Activated CD4-positive, CD25-positive, alpha-beta regulatory T cell treated with anti-CD3 and anti-CD28 coated beads, Interleukin-2, amount 50 U/mL, for 24 hours (primary cell): ENCODE measurements at regions not wholly inside any gene's neighbourhood (a gene's known extent, or its start where the extent isn't known, plus 50 kb on each side); places are given as distances from the start of the nearest gene placed in this dataset.
A peak's percentile ranks its signal among the peaks of the same experiment; 100 is the strongest.
"Not testable (repeated sequence)": the region's sequence is repeated elsewhere in the genome, so short reads cannot be mapped to it uniquely, and the experiment has no call there.

Experiments
- ATAC-seq, 2 donors: fragments of 150-1000 bp; cut with Tn5 transposase; one replicate each; pipeline ENCODE4 v1.10.0; 2021; ENCODE audit warnings: mild to moderate bottlenecking in 1 of 2, moderate library complexity in 1 of 2

DNA sequence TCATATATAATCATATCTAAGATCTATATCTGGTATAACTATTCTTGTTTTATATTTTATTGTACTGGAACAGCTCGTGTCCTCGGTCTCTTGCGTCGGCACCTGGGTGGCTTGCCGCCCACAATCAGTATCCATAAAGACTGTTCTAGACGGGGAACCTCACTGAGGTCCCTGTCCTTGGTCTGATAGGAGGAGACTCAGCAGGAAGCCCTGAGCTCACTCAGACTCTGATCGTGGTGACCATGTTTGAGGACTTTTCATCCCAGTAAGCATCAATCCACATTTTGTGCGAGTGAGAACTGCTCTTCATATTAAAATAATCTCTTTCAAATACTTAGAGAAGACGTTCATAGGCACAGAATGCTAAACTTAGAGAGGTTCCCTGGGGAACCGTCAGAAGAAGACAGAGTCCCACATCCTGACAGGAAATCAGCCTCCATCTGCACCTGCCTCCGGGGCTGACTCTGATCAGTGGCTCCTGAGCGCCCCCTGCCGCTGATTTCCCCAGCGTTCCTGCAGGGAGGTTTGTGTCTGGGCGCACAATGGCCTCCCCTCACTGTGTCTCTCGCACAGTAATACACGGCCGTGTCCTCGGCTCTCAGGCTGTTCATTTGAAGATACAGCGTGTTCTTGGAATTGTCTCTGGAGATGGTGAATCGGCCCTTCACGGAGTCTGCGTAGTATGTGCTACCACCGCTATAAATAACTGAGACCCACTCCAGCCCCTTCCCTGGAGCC, 1065.9 kb downstream of the TMEM121 start:
- not testable (repeated sequence) for ATAC-seq

DNA sequence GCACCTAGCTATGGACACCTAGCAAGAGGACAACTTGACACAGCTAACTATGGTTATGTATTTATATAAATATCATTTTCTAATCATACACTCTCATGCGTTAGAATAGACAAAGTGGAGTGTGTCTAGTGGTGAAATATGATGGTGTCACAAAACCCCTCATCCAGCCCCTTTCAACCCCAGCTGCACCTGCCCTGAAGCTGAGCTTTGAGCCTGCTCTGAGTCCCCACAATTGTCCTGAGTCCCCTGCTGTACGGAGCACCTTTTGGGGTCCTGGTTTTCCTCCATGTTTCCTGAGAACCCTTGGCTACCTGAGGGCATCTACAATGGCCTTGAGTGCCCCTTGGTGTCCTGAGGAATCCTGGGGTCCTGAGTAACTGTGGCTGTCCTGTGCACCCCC, 1072.8 kb downstream of the TMEM121 start:
- ATAC-seq = no peak

DNA sequence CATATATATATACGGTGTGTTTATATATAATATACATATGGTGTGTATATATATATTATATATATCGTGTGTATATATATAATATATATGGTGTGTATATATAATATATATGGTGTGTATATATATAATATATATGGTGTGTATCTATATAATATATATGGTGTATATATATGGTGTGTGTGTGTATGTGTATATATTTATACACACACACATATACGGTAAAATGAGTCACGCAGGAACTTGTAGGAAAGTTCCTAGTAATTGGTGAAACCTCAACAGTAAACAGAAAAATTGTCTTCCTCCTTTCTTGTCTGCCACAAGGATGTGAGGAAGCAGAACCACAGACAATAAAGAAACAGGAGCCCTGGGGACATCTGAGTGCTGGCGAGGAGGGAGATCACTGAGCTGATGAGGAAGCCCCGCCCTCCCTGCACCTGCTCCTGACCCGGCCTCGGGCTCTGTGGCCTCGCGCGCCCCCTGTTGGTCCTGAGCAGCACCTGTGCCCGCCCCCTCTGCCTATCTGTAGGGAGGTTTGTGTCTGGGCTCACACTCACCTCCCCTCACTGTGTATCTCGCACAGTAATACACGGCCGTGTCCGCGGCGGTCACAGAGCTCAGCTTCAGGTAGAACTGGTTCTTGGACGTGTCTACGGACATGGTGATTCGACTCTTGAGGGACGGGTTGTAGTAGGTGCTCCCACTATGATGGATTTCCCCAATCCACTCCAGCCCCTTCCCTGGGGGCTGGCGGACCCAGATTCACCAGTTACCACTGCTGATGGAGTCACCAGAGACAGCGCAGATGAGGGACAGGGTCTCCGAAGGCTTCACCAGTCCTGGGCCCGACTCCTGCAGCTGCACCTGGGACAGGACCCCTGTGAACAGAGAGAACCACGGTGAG, 1079.4 kb downstream of the TMEM121 start:
- ATAC-seq = peak; percentile 86 to 91

DNA sequence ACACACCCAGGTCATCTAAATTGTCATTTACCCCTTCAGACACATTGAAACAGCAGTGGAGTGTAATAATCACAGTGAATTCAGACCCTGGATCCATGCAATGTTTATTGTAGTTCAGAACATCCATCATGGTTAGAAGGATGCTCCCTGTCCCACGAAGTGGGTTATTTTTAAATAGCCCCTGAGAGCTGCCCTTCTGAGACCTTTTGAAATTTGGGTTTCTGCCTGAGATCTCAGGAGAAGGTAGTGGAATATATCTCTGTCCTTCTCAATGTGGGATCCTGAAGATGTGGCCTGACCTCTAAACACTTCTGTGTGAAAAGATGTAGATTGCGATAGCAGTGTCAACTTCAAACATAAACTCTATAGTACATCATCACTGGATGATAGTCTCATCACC, 1080.6 kb downstream of the TMEM121 start:
- ATAC-seq = no peak

DNA sequence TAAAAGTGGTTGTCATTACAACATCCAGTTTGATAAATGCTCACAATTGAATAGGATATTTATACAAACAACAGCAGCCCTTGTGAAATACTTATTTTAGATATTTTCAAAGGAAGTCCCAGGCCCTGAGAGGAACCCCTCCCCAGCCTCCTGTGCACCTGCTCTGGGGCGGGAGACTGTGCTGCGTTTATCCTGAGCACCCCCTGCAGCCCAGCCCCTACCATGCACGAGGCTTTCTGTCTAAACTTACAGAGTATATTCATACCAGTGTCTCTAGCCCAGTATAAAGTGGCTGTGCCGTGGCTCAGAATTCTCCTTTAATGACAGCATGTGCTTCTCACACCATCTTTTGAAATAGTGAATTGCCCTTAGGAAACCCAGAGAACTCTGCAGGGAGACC, 1084.3 kb downstream of the TMEM121 start:
- no peak for ATAC-seq

DNA sequence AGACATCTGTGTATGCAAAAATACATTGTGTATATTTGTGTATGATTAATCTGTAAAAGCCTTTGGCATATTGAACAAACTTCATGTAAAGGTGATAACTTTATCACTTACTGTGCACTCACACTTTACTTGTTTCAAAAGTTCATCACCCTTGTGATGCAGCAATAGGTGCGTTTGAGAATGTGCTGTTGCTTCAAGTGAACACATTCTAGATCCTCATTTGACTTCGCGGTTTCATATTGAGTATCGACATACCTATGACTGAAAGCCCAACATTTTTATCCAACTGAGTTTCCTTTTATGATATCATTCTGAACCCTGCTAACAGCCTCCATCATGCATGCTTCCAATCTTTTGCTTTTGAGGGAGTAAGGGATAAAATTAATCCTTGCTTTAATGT, 1086.9 kb downstream of the TMEM121 start:
- ATAC-seq = no peak

DNA sequence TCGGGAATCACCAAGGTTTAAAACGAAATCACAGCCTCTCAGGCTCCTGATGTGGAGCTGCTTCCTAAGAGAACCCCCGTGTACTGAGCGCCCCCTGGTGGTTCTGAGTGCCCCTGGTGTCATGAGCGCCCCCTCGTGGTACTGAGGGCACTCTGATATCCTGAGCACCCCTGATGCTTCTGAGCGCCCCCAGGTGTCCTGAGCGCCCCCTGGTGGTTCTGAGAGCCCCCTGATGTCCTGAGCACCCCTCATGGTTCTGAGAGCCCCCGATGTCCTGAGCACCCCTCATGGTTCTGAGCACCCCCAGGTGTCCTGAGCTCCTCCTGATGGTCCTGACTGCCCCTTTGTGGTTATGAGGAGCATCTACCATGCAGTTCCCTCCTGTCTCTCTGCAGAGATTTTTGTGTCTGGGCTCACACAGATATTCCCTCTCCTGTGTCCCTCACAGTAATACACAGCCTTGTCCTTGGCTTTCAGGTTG, 1092.1 kb downstream of the TMEM121 start:
- peak; percentile 51 to 80 for ATAC-seq

DNA sequence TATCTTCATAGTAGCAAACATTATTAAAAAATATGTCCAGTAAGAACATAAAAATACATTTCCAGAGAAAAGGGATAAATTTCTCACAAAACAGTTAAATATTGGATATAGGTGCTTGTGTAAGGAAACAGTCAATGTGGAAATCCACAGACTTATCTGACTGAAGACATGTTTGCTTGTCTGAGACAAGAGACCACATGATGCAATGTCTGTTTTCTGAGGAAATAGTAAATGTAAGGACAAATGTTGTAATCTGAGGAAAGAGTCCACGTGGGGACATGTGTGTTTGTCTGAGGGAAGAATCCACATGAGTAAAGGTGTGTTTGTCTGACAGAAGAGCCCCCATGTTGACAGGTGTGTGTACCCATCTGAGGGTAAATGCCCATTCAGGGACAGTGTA, 1093.2 kb downstream of the TMEM121 start:
- no peak for ATAC-seq

DNA sequence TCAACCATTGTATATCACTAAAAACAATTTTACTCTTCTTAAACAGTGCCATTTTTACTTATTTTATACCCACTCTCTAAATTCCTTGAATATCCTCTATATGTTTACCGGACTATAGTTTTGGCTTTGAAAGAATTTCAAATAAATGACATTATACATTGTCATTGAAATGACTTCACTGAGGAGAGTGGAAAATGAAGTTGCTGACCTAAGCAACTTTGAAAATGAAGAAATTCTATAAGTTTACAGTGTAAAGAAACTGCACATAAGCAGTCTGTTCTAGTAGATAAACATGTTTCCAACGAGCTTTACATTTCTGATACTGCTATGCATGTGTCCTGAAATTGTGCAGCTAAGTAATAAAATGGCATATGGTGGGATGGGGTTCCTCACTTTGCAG, 1094.0 kb downstream of the TMEM121 start:
- no peak for ATAC-seq

DNA sequence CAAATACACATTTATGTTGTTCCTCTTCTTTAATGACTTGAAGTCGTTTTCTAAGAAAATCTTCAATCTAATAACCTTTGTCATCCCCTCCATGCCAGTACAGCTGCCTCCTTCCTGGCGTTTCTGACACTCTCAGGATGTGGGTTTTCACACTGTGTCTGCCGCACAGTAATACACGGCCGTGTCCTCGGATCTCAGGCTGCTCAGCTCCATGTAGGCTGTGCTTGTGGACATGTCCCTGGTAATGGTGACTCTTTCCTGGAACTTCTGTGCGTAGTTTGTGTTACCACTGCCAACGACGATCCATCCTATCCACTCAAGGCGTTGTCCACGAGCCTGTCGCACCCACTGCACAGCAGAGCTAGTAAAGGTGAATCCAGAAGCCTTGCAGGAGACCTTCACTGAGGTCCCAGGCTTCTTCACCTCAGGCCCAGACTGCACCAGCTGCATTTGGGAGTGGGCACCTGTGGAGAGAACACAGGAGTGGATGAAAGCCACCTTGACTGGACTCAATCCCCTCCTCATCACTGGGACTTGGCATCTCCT, 1095.9 kb downstream of the TMEM121 start:
- no peak for ATAC-seq

DNA sequence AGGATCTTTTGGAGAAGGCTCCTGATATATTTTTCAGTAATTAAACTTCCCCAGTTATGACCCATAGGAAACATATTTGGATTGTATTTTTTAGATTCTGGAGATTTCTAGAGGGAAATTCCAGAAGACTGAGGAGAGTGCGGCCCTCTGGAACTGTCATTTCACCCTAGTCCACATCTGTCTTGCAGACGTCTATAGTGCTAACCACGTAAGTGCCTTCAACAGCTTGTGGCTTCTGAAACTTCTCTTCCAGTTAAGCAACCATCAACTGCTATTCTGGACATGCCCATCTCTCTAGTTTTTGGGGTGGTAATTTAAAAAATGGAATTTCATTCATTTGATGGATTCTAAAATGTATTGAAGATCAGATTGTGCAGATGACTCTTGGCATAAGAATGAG, 1098.8 kb downstream of the TMEM121 start:
- no peak for ATAC-seq

DNA sequence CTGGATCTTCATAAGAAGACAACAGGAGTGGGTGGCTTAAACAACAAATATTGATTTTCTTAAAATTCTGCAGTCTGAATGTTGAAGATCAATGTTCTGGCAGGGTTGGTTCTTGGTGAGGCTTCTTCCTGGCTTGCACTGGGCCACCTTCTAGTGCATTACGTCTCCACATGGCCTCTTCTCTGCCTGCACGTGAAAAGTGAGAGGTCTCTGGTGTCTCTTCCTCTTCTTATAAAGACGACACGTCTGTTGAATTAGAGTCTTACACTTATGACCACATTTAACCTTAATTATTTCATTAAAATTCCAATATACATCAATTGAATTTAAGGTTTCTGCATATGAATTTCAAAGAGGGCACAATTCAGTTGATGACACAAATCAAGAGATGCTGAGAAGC, 1100.1 kb downstream of the TMEM121 start:
- not testable (repeated sequence) for ATAC-seq

DNA sequence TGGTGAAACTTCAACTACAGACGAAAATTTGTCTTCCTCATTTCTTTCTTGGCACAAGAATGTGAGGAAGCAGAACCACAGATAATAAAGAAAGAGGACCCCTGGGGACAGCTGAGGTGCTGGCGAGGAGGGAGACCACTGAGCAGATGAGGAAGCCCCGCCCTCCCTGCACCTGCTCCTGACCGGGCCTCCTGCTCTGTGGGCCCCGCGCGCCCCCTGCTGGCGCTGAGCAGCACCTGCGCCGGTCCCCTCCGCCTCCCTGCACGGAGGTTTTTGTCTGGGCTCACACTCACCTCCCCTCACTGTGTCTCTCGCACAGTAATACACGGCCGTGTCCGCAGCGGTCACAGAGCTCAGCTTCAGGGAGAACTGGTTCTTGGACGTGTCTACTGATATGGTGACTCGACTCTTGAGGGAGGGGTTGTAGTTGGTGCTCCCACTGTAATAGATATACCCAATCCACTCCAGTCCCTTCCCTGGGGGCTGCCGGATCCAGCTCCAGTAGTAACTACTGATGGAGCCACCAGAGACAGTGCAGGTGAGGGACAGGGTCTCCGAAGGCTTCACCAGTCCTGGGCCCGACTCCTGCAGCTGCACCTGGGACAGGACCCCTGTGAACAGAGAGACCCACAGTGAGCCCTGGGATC, 1100.7 kb downstream of the TMEM121 start:
- peak; percentile 86 to 92 for ATAC-seq

DNA sequence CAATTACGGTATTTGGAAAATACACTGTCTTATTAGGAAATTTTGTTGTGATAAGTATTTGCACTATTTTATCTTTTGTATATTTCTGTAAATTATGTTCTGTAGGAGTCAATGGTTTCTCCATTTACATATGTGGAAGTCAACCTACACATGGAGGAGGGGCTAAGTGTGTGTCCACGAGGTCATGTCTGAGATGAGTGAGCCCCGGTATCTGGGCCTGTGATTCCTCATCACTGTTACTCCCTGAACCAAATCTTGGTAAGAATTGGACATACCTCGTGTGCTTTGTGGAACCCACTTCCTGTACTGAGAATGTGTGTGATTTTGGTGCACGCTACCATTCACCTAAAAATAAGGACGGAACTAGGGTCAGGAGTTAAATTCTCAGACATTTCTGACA, 1105.5 kb downstream of the TMEM121 start:
- ATAC-seq = no peak

DNA sequence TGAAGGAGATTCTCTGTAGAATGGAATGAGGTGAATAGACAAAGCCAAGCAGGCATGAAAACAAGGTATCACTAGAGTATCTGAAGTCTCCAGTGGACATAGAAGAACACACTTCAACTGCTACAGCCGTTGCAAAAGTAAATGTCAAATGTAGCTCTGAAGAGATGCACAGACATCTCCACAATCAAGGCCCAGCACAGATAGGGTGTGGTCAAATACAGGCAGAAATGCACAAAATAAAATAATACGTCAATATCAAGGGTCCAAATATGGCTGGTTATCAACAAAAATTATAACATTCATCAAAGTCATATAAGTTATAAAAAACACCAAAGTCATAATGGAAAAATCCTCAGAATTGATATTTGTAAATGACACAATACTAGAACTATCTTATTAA, 1107.3 kb downstream of the TMEM121 start:
- no peak for ATAC-seq

DNA sequence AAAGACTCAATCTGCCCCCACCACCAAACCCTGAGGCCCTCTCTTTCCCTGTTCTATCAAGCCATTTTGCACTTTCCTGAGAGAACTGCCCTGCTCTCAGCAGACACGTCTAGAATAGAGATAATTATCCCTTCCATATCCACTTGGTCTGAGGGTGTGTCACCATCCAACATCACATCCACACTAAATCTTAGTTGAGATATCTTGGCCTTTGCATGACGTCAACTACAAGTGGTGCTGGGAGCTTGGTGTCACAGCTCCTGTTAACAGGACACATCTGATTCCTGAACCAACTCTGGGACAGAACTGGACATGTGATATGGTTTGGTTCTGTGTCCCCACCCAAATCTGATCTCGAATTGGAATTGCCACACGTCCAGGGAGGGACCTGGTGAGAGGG, 1109.2 kb downstream of the TMEM121 start:
- no peak for ATAC-seq

DNA sequence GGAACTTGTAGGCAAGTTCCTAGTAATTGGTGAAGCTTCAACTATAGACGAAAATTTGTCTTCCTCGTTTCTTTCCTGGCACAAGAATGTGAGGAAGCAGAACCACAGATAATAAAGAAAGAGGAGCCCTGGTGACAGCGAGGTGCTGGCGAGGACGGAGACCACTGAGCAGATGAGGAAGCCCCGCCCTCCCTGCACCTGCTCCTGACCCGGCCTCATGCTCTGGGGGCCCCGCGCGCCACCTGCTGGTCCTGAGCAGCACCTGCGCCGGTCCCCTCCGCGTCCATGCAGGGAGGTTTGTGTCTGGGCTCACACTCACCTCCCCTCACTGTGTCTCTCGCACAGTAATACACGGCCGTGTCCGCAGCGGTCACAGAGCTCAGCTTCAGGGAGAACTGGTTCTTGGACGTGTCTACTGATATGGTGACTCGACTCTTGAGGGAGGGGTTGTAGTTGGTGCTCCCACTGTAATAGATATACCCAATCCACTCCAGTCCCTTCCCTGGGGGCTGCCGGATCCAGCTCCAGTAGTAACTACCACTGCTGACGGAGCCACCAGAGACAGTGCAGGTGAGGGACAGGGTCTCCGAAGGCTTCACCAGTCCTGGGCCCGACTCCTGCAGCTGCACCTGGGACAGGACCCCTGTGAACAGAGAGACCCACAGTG, 1112.5 kb downstream of the TMEM121 start:
- ATAC-seq = not testable (repeated sequence)

DNA sequence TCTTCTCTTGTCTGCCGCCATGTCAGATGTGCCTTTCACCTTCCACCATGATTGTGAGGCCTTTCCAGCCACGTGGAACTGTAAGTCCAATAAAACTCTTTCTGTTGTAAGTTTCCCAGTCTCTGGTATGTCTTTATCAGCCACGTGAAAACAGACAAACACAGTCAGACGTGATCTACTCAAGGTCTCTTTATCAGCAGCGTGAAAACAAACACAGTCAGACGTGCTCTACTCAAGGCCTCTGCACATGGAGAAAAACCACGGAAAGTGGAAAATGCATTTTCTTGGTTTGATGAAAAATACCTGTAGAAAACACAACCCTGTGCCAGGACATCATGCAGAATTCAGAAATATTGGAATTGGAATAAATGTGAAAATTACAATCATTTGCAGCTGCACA, 1115.7 kb downstream of the TMEM121 start:
- no peak for ATAC-seq

DNA sequence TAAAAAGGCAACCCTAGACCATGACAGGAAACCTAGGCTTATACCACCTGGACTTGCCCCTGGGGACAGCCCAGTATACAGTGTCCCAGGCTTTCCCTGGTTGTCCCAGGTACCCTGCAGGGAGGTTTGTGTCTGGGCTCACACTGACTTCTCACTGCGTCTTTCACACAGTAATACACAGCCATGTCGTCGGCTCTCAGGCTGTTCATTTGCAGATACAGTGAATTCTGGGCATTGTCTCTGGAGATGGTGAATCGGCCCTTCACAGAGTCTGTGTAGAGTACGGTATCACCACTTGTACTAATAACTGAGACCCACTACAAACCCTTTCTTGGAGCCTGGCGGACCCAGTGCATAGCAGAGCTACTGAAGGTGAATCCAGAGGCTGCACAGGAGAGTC, 1116.6 kb downstream of the TMEM121 start:
- not testable (repeated sequence) for ATAC-seq

DNA sequence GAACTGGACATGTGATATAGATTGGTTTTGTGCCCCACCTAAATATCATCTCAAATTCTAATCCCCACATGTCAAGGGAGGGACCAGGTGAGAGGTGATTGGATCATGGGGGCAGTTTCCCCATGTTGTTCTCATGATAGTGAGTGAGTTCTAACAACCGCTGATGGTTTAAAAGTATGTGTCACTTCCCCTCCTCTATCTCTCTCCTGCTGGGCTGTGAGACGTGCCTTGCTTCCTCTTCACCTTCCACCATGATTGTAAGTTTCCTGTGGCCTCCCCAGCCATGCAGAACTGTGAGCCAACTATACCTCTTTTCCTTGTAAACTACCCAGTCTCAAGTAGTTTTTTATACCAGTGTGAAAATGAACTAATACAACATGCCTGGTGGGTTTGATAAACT, 1122.5 kb downstream of the TMEM121 start:
- not testable (repeated sequence) for ATAC-seq

DNA sequence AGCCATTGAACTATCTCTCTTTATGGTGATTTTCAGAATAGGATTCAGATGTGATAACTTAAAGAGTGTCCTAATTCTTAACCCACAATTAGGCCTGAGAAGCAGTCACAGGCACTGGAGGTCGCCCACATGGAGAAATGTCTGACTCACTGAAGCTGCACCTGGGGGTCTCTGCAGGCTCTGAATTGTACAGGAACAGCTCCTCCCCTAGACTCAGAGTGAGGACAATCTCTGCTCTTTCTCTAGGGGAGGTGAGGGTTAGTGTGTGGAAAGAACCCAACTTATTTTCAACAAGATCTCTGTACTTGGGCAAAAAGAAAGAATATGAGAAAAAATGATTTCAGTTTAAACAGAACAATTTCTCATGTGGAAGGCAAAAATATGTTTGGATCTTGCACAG, 1124.6 kb downstream of the TMEM121 start:
- no peak for ATAC-seq

DNA sequence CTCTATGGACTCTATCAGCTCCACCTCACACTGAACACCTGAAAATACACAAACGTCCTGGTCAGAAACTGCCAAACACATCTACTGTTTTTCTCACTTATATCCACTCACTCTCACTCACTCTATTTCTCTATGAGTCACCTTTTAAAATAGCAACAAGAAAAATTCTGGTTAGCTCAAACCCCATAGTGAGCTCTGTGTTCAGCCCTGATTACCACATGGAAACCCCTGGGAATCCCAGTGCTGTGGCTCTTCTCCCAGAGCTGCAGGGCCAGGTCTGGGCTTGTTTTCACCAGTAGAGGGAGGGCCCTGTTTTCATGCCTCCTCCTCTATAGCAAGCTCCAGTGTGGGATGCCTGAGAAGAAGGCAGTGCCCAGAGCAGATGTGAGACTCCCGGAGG, 1126.1 kb downstream of the TMEM121 start:
- no peak for ATAC-seq

DNA sequence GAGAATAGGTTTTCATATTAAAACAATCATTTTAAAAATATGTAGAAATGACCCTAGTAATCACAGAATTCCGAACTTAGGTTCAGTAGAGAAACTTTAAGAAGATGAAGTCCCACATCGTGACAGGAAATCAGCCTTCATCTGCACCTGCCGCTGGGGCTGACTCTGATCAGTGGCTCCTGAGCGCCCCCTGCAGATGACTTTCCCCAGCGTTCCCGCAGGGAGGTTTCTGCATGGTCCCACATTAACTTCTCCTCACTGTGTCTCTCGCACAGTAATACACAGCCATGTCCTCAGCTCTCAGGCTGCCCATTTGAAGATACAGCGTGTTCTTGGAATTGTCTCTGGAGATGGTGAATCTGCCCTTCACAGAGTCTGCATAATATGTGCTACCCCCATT, 1131.1 kb downstream of the TMEM121 start:
- peak; percentile 41 to 56 for ATAC-seq
